Ishikawa (cell line): ENCODE measurements at regions not wholly inside any gene's neighbourhood (a gene's known extent, or its start where the extent isn't known, plus 50 kb on each side); places are given as distances from the start of the nearest gene placed in this dataset.

Experiments
- TEAD4 ChIP-seq: IDR thresholded peaks from 2 replicates; pipeline ENCODE4 v1.6.1; 2012
- ZBTB7A ChIP-seq: IDR thresholded peaks from 2 replicates; pipeline ENCODE4 v1.6.1; 2012; ENCODE audit warnings: low read depth

DNA sequence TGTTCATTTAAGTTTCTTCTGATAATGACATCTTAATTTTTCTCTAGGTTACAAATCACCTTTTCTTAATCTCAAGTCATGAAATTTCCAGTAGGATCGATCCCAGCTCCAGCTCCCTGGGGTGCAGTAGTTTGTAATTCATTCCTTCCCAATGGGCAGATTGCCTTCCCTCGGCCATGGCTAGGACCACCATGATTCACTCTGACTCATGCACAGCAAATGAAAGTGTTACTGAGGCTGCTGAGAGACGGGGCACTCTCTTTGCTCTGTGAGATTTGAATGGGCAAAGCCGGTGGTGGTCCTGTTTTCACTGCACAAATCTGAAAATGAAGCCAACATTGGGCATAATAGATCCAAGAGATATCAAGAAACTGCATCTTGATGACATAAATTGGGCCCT lies 202.8 kb upstream of the IRS2 start:
- TF ChIP-seq TEAD4 (no peak), ZBTB7A (no peak)
